ENCODE measurements at regions not wholly inside any gene's neighbourhood (a gene's known extent, or its start where the extent isn't known, plus 50 kb on each side); places are given as distances from the start of the nearest gene placed in this dataset.

- DNase-seq = no peak
Measured at GRCh38 chr4:95651891-95652290, 103.1 kb upstream of the UNC5C start.

GRCh38 chr4:95644417-95644816 lies 95.6 kb upstream of the UNC5C start:
- DNase-seq = no peak

- DNase-seq = no peak
Measured at GRCh38 chr4:95643627-95644026, 94.9 kb upstream of the UNC5C start.

GRCh38 chr4:95641571-95641970 lies 92.8 kb upstream of the UNC5C start:
- DNase-seq = no peak

- DNase-seq = no peak
Measured at GRCh38 chr4:95640311-95640710, 91.5 kb upstream of the UNC5C start.

GRCh38 chr4:95638920-95639501 lies 90.2 kb upstream of the UNC5C start:
- DNase-seq = no peak

- DNase-seq = no peak
Measured at GRCh38 chr4:95637043-95637600, 88.3 kb upstream of the UNC5C start.

- no peak for DNase-seq
Measured at GRCh38 chr4:95636061-95636460, 87.3 kb upstream of the UNC5C start.

GRCh38 chr4:95627709-95628108 lies 78.9 kb upstream of the UNC5C start:
- DNase-seq = no peak

GRCh38 chr4:95627024-95627605 lies 78.3 kb upstream of the UNC5C start:
- DNase-seq = no peak

- DNase-seq = no peak
Measured at GRCh38 chr4:95625020-95625419, 76.2 kb upstream of the UNC5C start.

GRCh38 chr4:95619525-95620443 lies 71.0 kb upstream of the UNC5C start:
- no peak for DNase-seq

- no peak for DNase-seq
Measured at GRCh38 chr4:95614684-95615205, 66.0 kb upstream of the UNC5C start.

GRCh38 chr4:95610061-95610569 lies 61.3 kb upstream of the UNC5C start:
- no peak for DNase-seq

- DNase-seq = no peak
Measured at GRCh38 chr4:95606739-95607138, 58.0 kb upstream of the UNC5C start.

- no peak for DNase-seq
Measured at GRCh38 chr4:95603393-95603792, 54.6 kb upstream of the UNC5C start.

- DNase-seq = no peak
Measured at GRCh38 chr4:95602872-95603271, 54.1 kb upstream of the UNC5C start.

GRCh38 chr4:95601356-95601755 lies 52.6 kb upstream of the UNC5C start:
- DNase-seq = no peak

- DNase-seq = no peak
Measured at GRCh38 chr4:95599777-95600400, 51.1 kb upstream of the UNC5C start.
